D721Med (cell line): ENCODE measurements at regions not wholly inside any gene's neighbourhood (a gene's known extent, or its start where the extent isn't known, plus 50 kb on each side); places are given as distances from the start of the nearest gene placed in this dataset.
"Not testable (repeated sequence)": the region's sequence is repeated elsewhere in the genome, so short reads cannot be mapped to it uniquely, and the experiment has no call there.

Experiments
- DNase-seq: peaks from one replicate; pipeline ENCODE4 v3.0.0; 2011; ENCODE audit warnings: low spot score; ENCODE audit not compliant: insufficient read length
- FAIRE-seq: peaks from 2 replicates; lab custom pipeline; 2011; peaks lifted over from hg19 to GRCh38; lab: Jason Lieb, UNC
- CTCF ChIP-seq: IDR thresholded peaks from 2 replicates; pipeline ENCODE4 v1.5.1; 2012; ENCODE audit warnings: mild to moderate bottlenecking, control low read depth; ENCODE audit not compliant: insufficient read depth; ENCODE audit errors: missing control alignments

GRCh38 chr10:109665321-109665720 is 258.0 kb downstream of the XPNPEP1 start:
- FAIRE-seq (no peak), DNase-seq (no peak)
- no peak for TF ChIP-seq CTCF

GRCh38 chr10:109664554-109664953 is 258.8 kb downstream of the XPNPEP1 start:
- FAIRE-seq: no peak
- no peak for TF ChIP-seq CTCF

DNA sequence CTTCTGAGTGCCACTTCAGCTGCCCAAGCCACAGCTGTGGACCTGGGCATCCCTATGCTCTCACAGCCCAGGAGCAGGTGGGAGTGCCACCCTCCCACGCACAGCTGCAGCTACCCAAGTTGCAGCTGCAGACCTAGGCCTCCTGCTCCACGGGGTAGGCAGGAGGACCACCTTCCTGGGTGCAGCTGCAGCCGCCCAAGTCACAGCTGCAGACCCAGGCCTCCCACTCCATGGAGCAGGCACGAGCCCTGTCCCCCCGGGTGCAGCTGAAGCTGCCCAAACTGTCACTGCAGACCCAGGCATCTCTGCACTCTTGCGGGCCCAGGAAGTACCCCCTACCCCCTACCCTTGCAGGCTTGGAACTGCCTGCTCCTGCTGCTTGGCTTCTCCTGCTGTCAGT is 260.2 kb downstream of the XPNPEP1 start:
- TF ChIP-seq CTCF: no peak
- DNase-seq: no peak
- FAIRE-seq: no peak

More at GRCh38 chr10:109664554-109664953, 258.8 kb downstream of the XPNPEP1 start:
- no peak for DNase-seq

GRCh38 chr10:109652612-109653011 is 270.7 kb downstream of the XPNPEP1 start:
- FAIRE-seq, DNase-seq: not testable (repeated sequence)

DNA sequence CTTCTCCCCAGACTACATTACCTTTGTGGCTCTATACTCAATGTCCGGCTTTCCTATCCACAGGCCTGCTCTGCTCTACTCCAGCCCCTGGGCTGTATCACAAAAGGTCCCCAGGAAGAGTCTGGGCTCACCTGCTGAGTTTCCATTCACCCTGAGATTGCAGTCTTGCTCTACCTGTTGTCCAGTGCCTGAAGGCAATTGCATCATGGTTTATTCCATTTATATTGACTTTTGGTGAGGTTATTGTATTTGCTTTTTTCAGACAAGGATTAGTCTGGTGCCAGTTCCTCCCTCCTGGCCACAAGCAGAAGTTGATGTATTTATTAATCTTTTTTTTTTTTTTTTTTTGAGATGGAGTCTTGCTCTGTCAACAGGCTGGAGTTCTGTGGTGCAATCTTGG is 273.1 kb downstream of the XPNPEP1 start:
- no peak for FAIRE-seq
- DNase-seq: no peak
- no peak for TF ChIP-seq CTCF

GRCh38 chr10:109647627-109648026 is 275.7 kb downstream of the XPNPEP1 start:
- FAIRE-seq: no peak
- peak; percentile 20 for TF ChIP-seq CTCF
- no peak for DNase-seq

DNA sequence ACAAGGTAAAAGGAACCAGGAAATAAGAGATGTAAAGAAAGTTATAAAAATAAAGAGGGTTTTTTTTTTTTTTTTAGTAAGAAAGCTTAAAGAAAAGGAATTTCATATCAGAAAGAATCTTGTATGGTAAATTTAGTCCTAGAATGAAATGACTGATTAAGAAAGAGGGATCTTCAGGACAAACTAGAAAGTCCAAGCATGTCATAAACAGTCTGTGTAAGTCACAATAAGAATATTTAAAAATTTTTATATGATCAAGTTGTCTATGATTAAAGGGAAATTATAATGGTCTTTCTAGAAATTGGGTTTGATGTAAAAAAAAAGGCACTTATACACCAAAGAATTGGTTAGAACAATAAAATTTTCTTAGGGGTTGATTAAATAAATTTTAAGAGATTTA is 289.5 kb downstream of the XPNPEP1 start:
- no peak for FAIRE-seq
- DNase-seq: no peak
- TF ChIP-seq CTCF: no peak

DNA sequence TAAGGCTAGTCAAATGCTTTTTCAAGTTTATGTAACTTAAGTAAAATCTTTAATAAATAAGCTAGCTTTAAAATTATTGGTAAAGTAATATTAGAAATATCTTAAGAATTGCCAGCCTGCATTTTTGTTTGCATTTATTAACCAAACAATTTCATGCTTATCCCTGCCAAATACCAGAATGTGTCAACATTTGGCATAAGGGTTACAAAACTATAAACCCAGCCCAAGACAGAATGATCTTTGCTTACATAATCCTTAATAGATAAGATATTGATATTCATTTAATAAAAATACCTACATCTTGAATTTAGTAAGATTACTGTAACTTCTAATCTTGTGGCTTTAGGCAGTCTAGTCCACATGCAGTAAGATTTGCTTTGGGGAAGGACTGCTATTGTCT is 290.3 kb downstream of the XPNPEP1 start:
- not testable (repeated sequence) for FAIRE-seq, DNase-seq
